ENCODE measurements at regions not wholly inside any gene's neighbourhood (a gene's known extent, or its start where the extent isn't known, plus 50 kb on each side); places are given as distances from the start of the nearest gene placed in this dataset.

DNA sequence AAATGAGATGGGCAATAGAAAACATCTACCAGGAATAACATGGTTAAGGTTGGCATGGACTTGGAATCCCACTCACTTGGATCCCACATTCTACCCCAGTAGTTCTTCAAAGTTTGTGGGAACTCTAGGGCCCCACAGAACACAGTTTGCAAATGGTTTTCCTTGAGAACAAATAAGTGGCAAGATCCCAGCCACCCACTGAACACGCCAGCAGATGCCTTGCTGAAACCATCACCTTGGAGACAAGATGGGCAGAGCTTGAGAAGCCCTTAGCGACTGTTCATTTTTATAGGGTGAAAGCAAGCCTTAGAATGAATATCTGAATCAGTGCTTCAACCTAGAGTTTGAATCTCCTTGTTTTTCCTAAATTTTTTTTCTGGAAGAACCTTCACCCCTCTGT is 349.1 kb downstream of the RPS24 start:
- H3K36me3 ChIP-seq (replicated peaks in 1 of 2): no peaks in the 10 kb centered on the region
- H3K4me3 ChIP-seq: no peak overlapping the region
- H3K4me1 ChIP-seq (replicated peaks in 1 of 2): no peaks in the 10 kb centered on the region
- no peak for DNase-seq
- H3K27ac ChIP-seq: no peak overlapping the region
- no peaks in the 10 kb centered on the region for H3K27me3 ChIP-seq
- WGBS, 4 donors: 90 to 98% (median 95%) methylated on average over 2 of the region's 2 CpGs
- intact Hi-C loops (cut with DNase I): no loop called here
- no peaks in the 10 kb centered on the region for H3K9me3 ChIP-seq (replicated peaks in 1 of 3)
- TF ChIP-seq, protein P1, sequence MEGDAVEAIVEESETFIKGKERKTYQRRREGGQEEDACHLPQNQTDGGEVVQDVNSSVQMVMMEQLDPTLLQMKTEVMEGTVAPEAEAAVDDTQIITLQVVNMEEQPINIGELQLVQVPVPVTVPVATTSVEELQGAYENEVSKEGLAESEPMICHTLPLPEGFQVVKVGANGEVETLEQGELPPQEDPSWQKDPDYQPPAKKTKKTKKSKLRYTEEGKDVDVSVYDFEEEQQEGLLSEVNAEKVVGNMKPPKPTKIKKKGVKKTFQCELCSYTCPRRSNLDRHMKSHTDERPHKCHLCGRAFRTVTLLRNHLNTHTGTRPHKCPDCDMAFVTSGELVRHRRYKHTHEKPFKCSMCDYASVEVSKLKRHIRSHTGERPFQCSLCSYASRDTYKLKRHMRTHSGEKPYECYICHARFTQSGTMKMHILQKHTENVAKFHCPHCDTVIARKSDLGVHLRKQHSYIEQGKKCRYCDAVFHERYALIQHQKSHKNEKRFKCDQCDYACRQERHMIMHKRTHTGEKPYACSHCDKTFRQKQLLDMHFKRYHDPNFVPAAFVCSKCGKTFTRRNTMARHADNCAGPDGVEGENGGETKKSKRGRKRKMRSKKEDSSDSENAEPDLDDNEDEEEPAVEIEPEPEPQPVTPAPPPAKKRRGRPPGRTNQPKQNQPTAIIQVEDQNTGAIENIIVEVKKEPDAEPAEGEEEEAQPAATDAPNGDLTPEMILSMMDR (IDR thresholded peaks at IDR 0.05): no peak
- TF ChIP-seq POLR2A (IDR thresholded peaks at IDR 0.05): no peak

DNA sequence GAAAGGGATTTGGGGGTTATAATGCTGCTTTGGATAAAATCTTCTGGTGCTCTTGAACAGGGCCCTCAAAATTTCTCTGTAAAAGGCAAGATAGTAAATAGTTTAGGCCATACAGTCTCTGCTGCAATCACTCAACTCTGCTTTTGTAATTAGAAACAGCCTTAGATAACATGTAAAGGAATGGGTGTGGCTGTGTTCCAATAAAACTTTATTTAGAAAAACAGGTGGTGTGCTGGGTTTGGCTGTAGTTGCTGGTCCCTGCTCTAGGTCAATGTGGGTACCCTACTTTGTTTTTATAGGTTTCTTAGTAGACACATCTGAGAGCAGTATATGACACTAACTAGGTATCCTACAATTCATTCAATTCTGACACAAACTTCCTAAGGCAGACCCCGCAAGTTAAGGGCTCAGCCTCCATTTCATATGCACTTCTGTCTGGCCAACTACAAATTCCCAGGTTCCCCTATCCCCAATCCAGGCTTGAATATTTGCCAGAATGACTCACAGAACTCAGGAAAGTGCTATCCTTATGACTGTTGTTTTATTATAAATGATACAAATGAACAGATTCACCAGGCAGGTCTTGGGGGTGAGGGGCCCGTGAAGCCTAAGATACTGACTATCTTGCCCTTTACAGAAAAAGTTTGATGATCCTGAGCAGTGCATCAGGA is 349.9 kb downstream of the RPS24 start:
- Histone ChIP-seq H3K4me3 (no peak overlapping the region), H3K27me3 (no peaks in the 10 kb centered on the region), H3K27ac (no peak overlapping the region), H3K4me1 (replicated peaks in 1 of 2) (no peaks in the 10 kb centered on the region), H3K9me3 (replicated peaks in 1 of 3) (no peaks in the 10 kb centered on the region), H3K36me3 (replicated peaks in 1 of 2) (no peaks in the 10 kb centered on the region)
- TF ChIP-seq POLR2A (IDR thresholded peaks at IDR 0.05): no peak
- TF ChIP-seq, protein P1 (IDR thresholded peaks at IDR 0.05): no peak
- DNase-seq: no peak
- WGBS, 4 donors: 86 to 97% (median 88%) methylated on average over 2 of the region's 2 CpGs
- intact Hi-C loops (cut with DNase I): no loop called here

DNA sequence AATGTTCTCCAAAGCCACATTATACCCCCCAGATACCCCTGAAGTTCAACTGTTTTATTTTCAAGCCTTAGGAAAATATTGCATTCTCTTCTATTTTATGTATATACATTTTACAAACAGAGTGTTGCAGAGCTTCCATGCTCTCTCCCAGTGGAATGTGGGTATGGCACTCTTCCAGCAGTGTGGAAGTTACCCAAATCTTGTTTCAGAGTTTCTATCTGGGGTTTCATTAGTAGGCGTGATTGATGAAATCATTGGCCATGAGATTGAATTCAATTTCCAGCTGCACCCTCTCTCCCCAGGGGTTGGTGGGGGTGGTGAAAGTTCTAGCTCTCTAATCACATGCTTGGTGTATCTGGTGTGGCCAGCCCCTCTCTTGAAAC is 350.4 kb downstream of the RPS24 start:
- intact Hi-C loops (cut with DNase I): no loop called here
- Histone ChIP-seq H3K36me3 (replicated peaks in 1 of 2) (no peaks in the 10 kb centered on the region), H3K27me3 (no peaks in the 10 kb centered on the region), H3K27ac (no peak overlapping the region), H3K9me3 (replicated peaks in 1 of 3) (no peaks in the 10 kb centered on the region), H3K4me3 (no peak overlapping the region), H3K4me1 (replicated peaks in 1 of 2) (peaks cover 0 to under 1% of the 10 kb centered on the region in 2 donors)
- DNase-seq: no peak
- TF ChIP-seq, protein P1 (IDR thresholded peaks at IDR 0.05): no peak
- no peak for TF ChIP-seq POLR2A (IDR thresholded peaks at IDR 0.05)
- WGBS, 4 donors: 87 to 100% (median 92%) methylated on average over 1 of the region's 1 CpG

- WGBS, 4 donors: 78 to 93% (median 91%) methylated on average over 5 of the region's 5 CpGs
- intact Hi-C loops (cut with DNase I): no loop called here
Observed at GRCh38 chr10:78385599-78385998, 351.9 kb downstream of the RPS24 start.

More at GRCh38 chr10:78385599-78385998, 351.9 kb downstream of the RPS24 start:
- H3K9me3 ChIP-seq (replicated peaks in 1 of 3): no peaks in the 10 kb centered on the region
- H3K27ac ChIP-seq: no peak overlapping the region
- no peak overlapping the region for H3K4me3 ChIP-seq
- H3K4me1 ChIP-seq (replicated peaks in 1 of 2): peaks cover 0 to 4% of the 10 kb centered on the region in 2 donors
- DNase-seq: no peak
- H3K27me3 ChIP-seq: no peaks in the 10 kb centered on the region
- TF ChIP-seq, protein P1 (IDR thresholded peaks at IDR 0.05): no peak
- TF ChIP-seq POLR2A (IDR thresholded peaks at IDR 0.05): no peak
- no peaks in the 10 kb centered on the region for H3K36me3 ChIP-seq (replicated peaks in 1 of 2)
